ENCODE measurements at regions not wholly inside any gene's neighbourhood (a gene's known extent, or its start where the extent isn't known, plus 50 kb on each side); places are given as distances from the start of the nearest gene placed in this dataset.
"Not testable (repeated sequence)": the region's sequence is repeated elsewhere in the genome, so short reads cannot be mapped to it uniquely, and the experiment has no call there.

DNA sequence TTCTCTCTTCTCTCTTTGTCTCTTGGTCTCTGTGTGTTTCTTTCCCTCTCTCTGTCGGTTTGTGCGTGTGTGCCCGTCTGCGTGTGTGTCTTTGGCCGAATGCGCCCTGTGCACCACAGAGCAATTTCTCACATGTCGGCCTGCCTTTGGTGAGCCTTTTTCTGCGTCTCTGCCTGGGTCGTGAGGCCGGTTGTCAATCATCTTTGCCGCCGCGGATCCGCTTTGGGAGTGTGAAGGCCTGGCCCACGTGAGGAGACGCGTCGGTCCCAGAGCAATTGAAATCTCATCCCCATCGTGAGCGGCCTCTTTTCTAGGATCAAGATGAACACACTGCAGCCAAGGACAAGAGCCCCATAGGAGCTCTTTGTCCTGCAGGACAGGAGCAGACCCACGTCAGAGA is 580.7 kb upstream of the ZNF337 start:
- H3K36me3 ChIP-seq (ENCODE audit: insufficient read depth, low read length): no peaks in the 10 kb centered on the region
- no peak overlapping the region for H3K4me3 ChIP-seq (ENCODE audit: low read length, poor library complexity, severe bottlenecking)
- no peaks in the 10 kb centered on the region for H3K9me2 ChIP-seq (replicated peaks; ENCODE audit: low read depth, low read length)
- no peaks in the 10 kb centered on the region for H3K27me3 ChIP-seq (ENCODE audit: insufficient read depth, low read length, poor library complexity, severe bottlenecking)
- H3F3A ChIP-seq (ENCODE audit: low read depth): no peaks in the 10 kb centered on the region
- no peak overlapping the region for H2AFZ ChIP-seq (ENCODE audit: low read length)
- H3K4me1 ChIP-seq (ENCODE audit: insufficient read depth, low read length, poor library complexity, severe bottlenecking): no peaks in the 10 kb centered on the region
- no peak for TF ChIP-seq EZH2phosphoT487 (IDR thresholded peaks at IDR 0.05; ENCODE audit: borderline replicate concordance)
- TF ChIP-seq, protein P1, sequence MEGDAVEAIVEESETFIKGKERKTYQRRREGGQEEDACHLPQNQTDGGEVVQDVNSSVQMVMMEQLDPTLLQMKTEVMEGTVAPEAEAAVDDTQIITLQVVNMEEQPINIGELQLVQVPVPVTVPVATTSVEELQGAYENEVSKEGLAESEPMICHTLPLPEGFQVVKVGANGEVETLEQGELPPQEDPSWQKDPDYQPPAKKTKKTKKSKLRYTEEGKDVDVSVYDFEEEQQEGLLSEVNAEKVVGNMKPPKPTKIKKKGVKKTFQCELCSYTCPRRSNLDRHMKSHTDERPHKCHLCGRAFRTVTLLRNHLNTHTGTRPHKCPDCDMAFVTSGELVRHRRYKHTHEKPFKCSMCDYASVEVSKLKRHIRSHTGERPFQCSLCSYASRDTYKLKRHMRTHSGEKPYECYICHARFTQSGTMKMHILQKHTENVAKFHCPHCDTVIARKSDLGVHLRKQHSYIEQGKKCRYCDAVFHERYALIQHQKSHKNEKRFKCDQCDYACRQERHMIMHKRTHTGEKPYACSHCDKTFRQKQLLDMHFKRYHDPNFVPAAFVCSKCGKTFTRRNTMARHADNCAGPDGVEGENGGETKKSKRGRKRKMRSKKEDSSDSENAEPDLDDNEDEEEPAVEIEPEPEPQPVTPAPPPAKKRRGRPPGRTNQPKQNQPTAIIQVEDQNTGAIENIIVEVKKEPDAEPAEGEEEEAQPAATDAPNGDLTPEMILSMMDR (conservative IDR thresholded peaks at IDR 0.05; ENCODE audit: low read length): no peak
- no peaks in the 10 kb centered on the region for H3K79me2 ChIP-seq (ENCODE audit: insufficient read depth, low read length)
- H3K9me3 ChIP-seq (ENCODE audit: insufficient read depth, low read depth, low read length): no peaks in the 10 kb centered on the region; the same call in 1 of the 2 replicates
- no peak overlapping the region for H3K9ac ChIP-seq (ENCODE audit: low read depth, low read length, poor library complexity, severe bottlenecking)
- no peak overlapping the region for H3K4me2 ChIP-seq (ENCODE audit: low read depth, low read length, poor library complexity, severe bottlenecking)
- no peaks in the 10 kb centered on the region for H4K20me1 ChIP-seq (ENCODE audit: insufficient read depth, low read length, poor library complexity, severe bottlenecking)

DNA sequence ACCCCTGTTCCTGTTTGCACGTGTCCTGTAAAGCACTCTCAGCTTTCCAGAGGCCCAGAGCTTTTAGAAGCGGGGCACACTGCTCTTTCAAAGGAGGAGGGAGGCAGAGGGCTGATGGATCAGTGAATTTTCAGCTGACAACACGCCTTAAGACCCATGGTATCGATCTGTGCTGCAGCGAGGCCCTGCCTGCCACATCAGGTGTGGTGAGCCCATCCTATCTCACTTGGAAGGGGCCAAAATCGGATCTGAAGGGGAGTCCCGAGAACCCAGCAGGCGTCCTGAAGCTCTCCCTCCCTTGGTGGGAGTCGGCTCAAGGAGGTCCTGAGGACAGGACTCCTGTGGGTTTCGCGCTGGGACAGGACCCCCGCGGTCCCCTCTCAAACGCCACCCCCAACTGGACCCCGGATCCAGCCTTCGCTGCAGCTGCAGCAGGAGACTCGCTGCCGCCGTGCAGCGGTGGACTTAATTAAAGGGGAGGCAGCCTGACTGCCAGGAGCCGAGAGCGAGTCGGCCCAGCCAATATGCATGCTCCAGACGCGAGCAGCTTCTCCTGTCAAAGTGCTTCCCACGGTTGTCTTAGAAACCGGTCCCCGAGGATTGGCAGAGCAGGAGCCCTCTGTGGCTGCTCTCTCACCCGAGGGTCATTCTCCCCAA is 580.0 kb upstream of the ZNF337 start:
- Histone ChIP-seq H3K9ac (ENCODE audit: low read depth, low read length, poor library complexity, severe bottlenecking) (no peak overlapping the region), H2AFZ (ENCODE audit: low read length) (no peak overlapping the region), H3K4me1 (ENCODE audit: insufficient read depth, low read length, poor library complexity, severe bottlenecking) (no peaks in the 10 kb centered on the region), H3K9me2 (replicated peaks; ENCODE audit: low read depth, low read length) (no peaks in the 10 kb centered on the region), H3K4me3 (ENCODE audit: low read length, poor library complexity, severe bottlenecking) (no peak overlapping the region), H4K20me1 (ENCODE audit: insufficient read depth, low read length, poor library complexity, severe bottlenecking) (no peaks in the 10 kb centered on the region), H3K36me3 (ENCODE audit: insufficient read depth, low read length) (no peaks in the 10 kb centered on the region), H3F3A (ENCODE audit: low read depth) (no peaks in the 10 kb centered on the region), H3K9me3 (ENCODE audit: insufficient read depth, low read depth, low read length) (no peaks in the 10 kb centered on the region; the same call in 1 of the 2 replicates), H3K79me2 (ENCODE audit: insufficient read depth, low read length) (no peaks in the 10 kb centered on the region), H3K27me3 (ENCODE audit: insufficient read depth, low read length, poor library complexity, severe bottlenecking) (no peaks in the 10 kb centered on the region), H3K4me2 (ENCODE audit: low read depth, low read length, poor library complexity, severe bottlenecking) (no peak overlapping the region)
- no peak for TF ChIP-seq EZH2phosphoT487 (IDR thresholded peaks at IDR 0.05; ENCODE audit: borderline replicate concordance)
- TF ChIP-seq, protein P1 (conservative IDR thresholded peaks at IDR 0.05; ENCODE audit: low read length): no peak

DNA sequence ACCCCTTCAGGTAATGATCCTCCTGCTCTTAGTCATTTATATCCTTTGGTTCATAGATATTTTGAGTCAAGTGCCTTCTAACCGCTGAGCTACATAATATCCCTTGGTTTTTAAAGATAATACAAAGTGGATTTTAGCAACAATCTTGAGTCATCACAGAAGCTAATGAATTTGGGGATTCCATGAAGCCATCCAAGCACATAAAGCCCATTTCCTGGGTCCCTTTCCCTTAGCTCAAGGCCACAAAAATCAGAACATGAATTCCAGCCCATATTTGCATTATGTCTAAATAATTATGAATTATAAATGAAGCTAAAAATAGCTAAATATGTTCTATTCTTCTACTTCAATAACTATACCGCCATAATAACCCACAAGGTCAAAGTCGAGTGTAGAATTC is 572.1 kb upstream of the ZNF337 start:
- H3K4me3 ChIP-seq (ENCODE audit: low read length, poor library complexity, severe bottlenecking); H4K20me1 ChIP-seq (ENCODE audit: insufficient read depth, low read length, poor library complexity, severe bottlenecking); H3F3A ChIP-seq (ENCODE audit: low read depth); H3K9me3 ChIP-seq (ENCODE audit: insufficient read depth, low read depth, low read length); H2AFZ ChIP-seq (ENCODE audit: low read length); H3K9ac ChIP-seq (ENCODE audit: low read depth, low read length, poor library complexity, severe bottlenecking); H3K4me2 ChIP-seq (ENCODE audit: low read depth, low read length, poor library complexity, severe bottlenecking); H3K79me2 ChIP-seq (ENCODE audit: insufficient read depth, low read length); H3K4me1 ChIP-seq (ENCODE audit: insufficient read depth, low read length, poor library complexity, severe bottlenecking); H3K9me2 ChIP-seq (replicated peaks; ENCODE audit: low read depth, low read length); H3K36me3 ChIP-seq (ENCODE audit: insufficient read depth, low read length); H3K27me3 ChIP-seq (ENCODE audit: insufficient read depth, low read length, poor library complexity, severe bottlenecking): not testable (repeated sequence)

DNA sequence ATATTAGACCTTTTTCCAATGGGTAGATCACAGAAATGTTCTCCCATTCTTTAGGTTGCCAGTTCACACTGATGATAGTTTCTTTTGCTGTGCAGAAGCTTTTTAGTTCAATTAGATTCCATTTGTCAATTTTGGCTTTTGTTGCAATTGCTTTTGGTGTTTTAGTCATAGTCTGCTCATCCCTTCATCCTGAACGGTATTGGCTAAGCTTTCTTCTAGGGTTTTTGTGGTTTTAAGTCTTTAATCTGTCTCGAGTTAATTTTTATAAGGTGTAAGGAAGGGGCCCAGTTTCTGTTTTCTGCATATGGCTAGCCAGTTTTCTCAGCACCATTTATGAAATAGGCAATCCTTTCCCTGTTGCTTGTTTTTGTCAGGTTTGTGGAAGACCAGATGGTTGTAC is 564.3 kb upstream of the ZNF337 start:
- not testable (repeated sequence) for H3K36me3 ChIP-seq (ENCODE audit: insufficient read depth, low read length); H3F3A ChIP-seq (ENCODE audit: low read depth); H2AFZ ChIP-seq (ENCODE audit: low read length); H3K9me3 ChIP-seq (ENCODE audit: insufficient read depth, low read depth, low read length); H3K27me3 ChIP-seq (ENCODE audit: insufficient read depth, low read length, poor library complexity, severe bottlenecking); H4K20me1 ChIP-seq (ENCODE audit: insufficient read depth, low read length, poor library complexity, severe bottlenecking); H3K4me3 ChIP-seq (ENCODE audit: low read length, poor library complexity, severe bottlenecking); H3K4me2 ChIP-seq (ENCODE audit: low read depth, low read length, poor library complexity, severe bottlenecking); H3K4me1 ChIP-seq (ENCODE audit: insufficient read depth, low read length, poor library complexity, severe bottlenecking); H3K9ac ChIP-seq (ENCODE audit: low read depth, low read length, poor library complexity, severe bottlenecking); H3K9me2 ChIP-seq (replicated peaks; ENCODE audit: low read depth, low read length); H3K79me2 ChIP-seq (ENCODE audit: insufficient read depth, low read length)

DNA sequence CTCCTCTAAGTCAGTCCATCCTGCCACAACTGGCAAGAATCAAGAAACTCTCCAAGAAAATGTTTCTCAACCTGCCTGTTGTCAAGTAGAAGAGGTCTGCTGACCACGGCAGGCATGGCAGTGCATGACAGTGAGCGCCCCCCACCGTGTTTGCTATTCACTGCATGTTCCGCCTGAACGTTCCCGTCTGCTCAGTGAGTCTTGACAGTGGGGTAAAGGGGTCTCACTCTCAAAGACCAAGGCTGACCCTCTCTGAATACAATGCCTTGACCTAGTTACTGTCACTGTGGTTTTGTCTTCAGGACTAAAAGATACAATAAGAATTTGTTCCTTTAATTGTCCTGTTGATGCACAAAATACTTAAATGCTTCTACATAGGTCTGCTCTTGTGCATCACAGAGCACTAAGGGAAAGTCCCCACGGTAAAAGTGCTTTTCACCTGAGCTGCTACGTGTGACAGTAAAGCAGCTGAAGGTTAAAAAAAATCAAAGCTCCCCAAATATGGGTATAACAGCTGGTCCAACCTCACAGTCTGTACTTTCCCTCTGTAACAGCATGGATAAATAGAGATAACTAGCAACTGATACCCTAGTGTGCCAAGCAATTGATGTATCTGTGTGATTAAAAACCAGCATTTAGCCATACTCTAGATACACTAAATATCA is 555.8 kb upstream of the ZNF337 start:
- not testable (repeated sequence) for H3K79me2 ChIP-seq (ENCODE audit: insufficient read depth, low read length); H3K9me2 ChIP-seq (replicated peaks; ENCODE audit: low read depth, low read length); H3K9ac ChIP-seq (ENCODE audit: low read depth, low read length, poor library complexity, severe bottlenecking); H3K4me1 ChIP-seq (ENCODE audit: insufficient read depth, low read length, poor library complexity, severe bottlenecking); H4K20me1 ChIP-seq (ENCODE audit: insufficient read depth, low read length, poor library complexity, severe bottlenecking); H3K4me3 ChIP-seq (ENCODE audit: low read length, poor library complexity, severe bottlenecking); H2AFZ ChIP-seq (ENCODE audit: low read length); H3K27me3 ChIP-seq (ENCODE audit: insufficient read depth, low read length, poor library complexity, severe bottlenecking); H3K4me2 ChIP-seq (ENCODE audit: low read depth, low read length, poor library complexity, severe bottlenecking); H3K36me3 ChIP-seq (ENCODE audit: insufficient read depth, low read length); H3F3A ChIP-seq (ENCODE audit: low read depth); H3K9me3 ChIP-seq (ENCODE audit: insufficient read depth, low read depth, low read length)

DNA sequence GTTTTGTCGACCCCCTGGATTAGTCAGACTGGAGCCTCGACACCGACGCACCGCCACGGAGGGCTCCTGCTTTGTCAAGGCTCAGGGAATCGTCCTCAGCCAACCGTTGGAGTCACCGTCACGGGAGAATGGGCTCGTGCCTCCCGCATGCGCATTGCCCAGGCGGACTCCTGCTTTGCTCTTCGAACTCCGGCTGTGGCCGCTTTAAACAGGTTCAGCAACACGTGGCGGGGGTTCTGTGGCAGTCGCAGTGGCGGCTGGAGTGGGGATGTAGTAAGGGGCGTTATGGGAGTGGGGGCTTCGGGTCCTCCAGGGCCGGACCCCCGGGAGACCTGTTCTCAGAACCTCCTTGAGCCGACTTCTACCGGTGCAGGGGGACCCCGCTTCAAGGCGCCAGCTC is 554.7 kb upstream of the ZNF337 start:
- not testable (repeated sequence) for H3K9me3 ChIP-seq (ENCODE audit: insufficient read depth, low read depth, low read length); H3K79me2 ChIP-seq (ENCODE audit: insufficient read depth, low read length); H3K9ac ChIP-seq (ENCODE audit: low read depth, low read length, poor library complexity, severe bottlenecking); H3K36me3 ChIP-seq (ENCODE audit: insufficient read depth, low read length); H3K27me3 ChIP-seq (ENCODE audit: insufficient read depth, low read length, poor library complexity, severe bottlenecking); H3K9me2 ChIP-seq (replicated peaks; ENCODE audit: low read depth, low read length); H3F3A ChIP-seq (ENCODE audit: low read depth); H3K4me2 ChIP-seq (ENCODE audit: low read depth, low read length, poor library complexity, severe bottlenecking); H3K4me1 ChIP-seq (ENCODE audit: insufficient read depth, low read length, poor library complexity, severe bottlenecking); H3K4me3 ChIP-seq (ENCODE audit: low read length, poor library complexity, severe bottlenecking); H2AFZ ChIP-seq (ENCODE audit: low read length); H4K20me1 ChIP-seq (ENCODE audit: insufficient read depth, low read length, poor library complexity, severe bottlenecking)

Data from Loucy (cell line).